ENCODE measurements at regions not wholly inside any gene's neighbourhood (a gene's known extent, or its start where the extent isn't known, plus 50 kb on each side); places are given as distances from the start of the nearest gene placed in this dataset.

- TF ChIP-seq BRCA1 (IDR thresholded peaks at IDR 0.05; ENCODE audit: low read depth, low read length) (no peak), SP2 (IDR thresholded peaks at IDR 0.05; ENCODE audit: low read length) (no peak), SRF (IDR thresholded peaks at IDR 0.05; ENCODE audit: low read depth, low read length) (no peak), TAF1 (IDR thresholded peaks at IDR 0.05; ENCODE audit: low read depth, low read length) (no peak), TCF12 (IDR thresholded peaks at IDR 0.05; ENCODE audit: low read depth, low read length) (no peak), KDM1A (IDR thresholded peaks at IDR 0.05; ENCODE audit: borderline replicate concordance, low read length) (no peak)
These were observed 436.0 kb upstream of the NR2F2 start (continued) for GRCh38 chr15:95894407-95894956.

Data from H1 (cell line).